HCT116 (cell line): ENCODE measurements at regions not wholly inside any gene's neighbourhood (a gene's known extent, or its start where the extent isn't known, plus 50 kb on each side); places are given as distances from the start of the nearest gene placed in this dataset.

ENCODE experiments used
- ATAC-seq: fragments of 200-7000 bp; cut with Tn5 transposase; 2 replicates; pipeline ENCODE4 v1.9.1; 2020; ENCODE audit warnings: mild to moderate bottlenecking, moderate library complexity
- BruUV-seq: library from RNA; stranded (reverse); fragments of 400-500 nt; replicated peaks from 2 replicates; lab custom pipeline; 2021; lab: Mats Ljungman, UMichigan
- CTCF ChIA-PET: fragments of 300-600 bp; sonication (Branson Sonifier 250); formaldehyde crosslinking; loops from one replicate; lab custom pipeline; 2021; ENCODE audit warnings: antibody characterized with exemption; lab: Charles Lee
- POLR2A ChIA-PET: fragments of 300-600, 350-600 bp; sonication (Branson Sonifier 250); formaldehyde crosslinking; loops from one replicate; lab custom pipeline; 2021; ENCODE audit warnings: antibody characterized with exemption; lab: Charles Lee
- RAD21 ChIA-PET, 2 experiments: fragments of 300-600 bp; sonication (Branson Sonifier 250); formaldehyde crosslinking; loops; one replicate each; lab custom pipeline; 2023; ENCODE audit warnings: low total read pairs in 2 of 2; ENCODE audit not compliant: uncharacterized antibody in 2 of 2, unreplicated experiment in 2 of 2, low non-redundant PET in 1 of 2; lab: Charles Lee
- DNase-seq: peaks from one replicate; pipeline ENCODE4 v3.0.0-alpha.2; 2010; ENCODE audit warnings: low read depth, low spot score
- H2AFZ ChIP-seq: fragments of 200-600 bp; shearing (Covaris generic), sonication (generic); 2 replicates; pipeline ENCODE4 v1.6.1; 2017; ENCODE audit warnings: low read depth, mixed run types, mixed read lengths, antibody characterized with exemption, low read length; ENCODE audit not compliant: poor library complexity, severe bottlenecking
- H3K27ac ChIP-seq: 2 replicates; pipeline ENCODE4 v1.5.1; 2012; ENCODE audit warnings: low read depth, low read length
- H3K27me3 ChIP-seq: fragments of 200-600 bp; sonication (generic); 2 replicates; pipeline ENCODE4 v1.6.1; 2016; ENCODE audit warnings: mixed run types, low read length, mixed read lengths; ENCODE audit not compliant: insufficient read depth
- H3K36me3 ChIP-seq, 2 experiments: fragments of 200-500 bp in 1 of 2; fragments of 200-600 bp in 1 of 2; sonication (Bioruptor generic) in 1 of 2; sonication (generic) in 1 of 2; 2 replicates each; pipeline versions ENCODE4 v1.5.1 to v1.6.1; 2014 to 2016; ENCODE audit warnings: low read length in 2 of 2, inconsistent platforms in 1 of 2, mixed read lengths in 1 of 2, mixed run types in 1 of 2; ENCODE audit not compliant: insufficient read depth in 2 of 2, control insufficient read depth in 1 of 2
- H3K4me1 ChIP-seq, 2 experiments: fragments of 200-600 bp in 1 of 2; sonication (generic) in 1 of 2; 2 replicates each; pipeline versions ENCODE4 v1.5.1 to v1.6.1; 2012 to 2017; ENCODE audit warnings: low read length in 2 of 2, inconsistent platforms in 1 of 2, mild to moderate bottlenecking in 1 of 2, mixed read lengths in 1 of 2, mixed run types in 1 of 2, moderate library complexity in 1 of 2; ENCODE audit not compliant: insufficient read depth in 2 of 2, control insufficient read depth in 1 of 2
- H3K4me2 ChIP-seq: fragments of 200-600 bp; sonication (generic); 2 replicates; pipeline ENCODE4 v1.6.1; 2017; ENCODE audit warnings: mixed run types, low read length, mixed read lengths
- H3K4me3 ChIP-seq, 2 experiments: fragments of 200-600 bp in 1 of 2; sonication (generic) in 1 of 2; replicated peaks in 1 of 2; 2 replicates each; pipeline ENCODE4 v1.5.1; 2011 to 2016; ENCODE audit warnings: low read length in 2 of 2, control low read depth in 1 of 2, low read depth in 1 of 2, mild to moderate bottlenecking in 1 of 2, mixed read lengths in 1 of 2, mixed run types in 1 of 2
- H3K79me2 ChIP-seq: fragments of 200-600 bp; sonication (generic); 2 replicates; pipeline ENCODE4 v1.6.1; 2017; ENCODE audit warnings: mild to moderate bottlenecking, mixed run types, low read length, moderate library complexity, mixed read lengths; ENCODE audit not compliant: insufficient read depth
- H3K9ac ChIP-seq: fragments of 200-600 bp; sonication (generic); 2 replicates; pipeline ENCODE4 v1.6.1; 2016; ENCODE audit warnings: low read length, mixed read lengths
- H3K9me2 ChIP-seq: fragments of 200-600 bp; sonication (generic), shearing (Covaris generic); 2 replicates; pipeline ENCODE4 v1.6.1; 2017; ENCODE audit warnings: mixed run types, mild to moderate bottlenecking, moderate library complexity; ENCODE audit not compliant: insufficient read depth
- H3K9me3 ChIP-seq, 2 experiments: fragments of 200-500 bp in 1 of 2; fragments of 200-600 bp in 1 of 2; sonication (Bioruptor generic) in 1 of 2; sonication (generic) in 1 of 2; 2 replicates each; pipeline ENCODE4 v1.6.1; 2014 to 2017; ENCODE audit warnings: low read length in 2 of 2, mixed read lengths in 2 of 2, inconsistent platforms in 1 of 2, low read depth in 1 of 2, mild to moderate bottlenecking in 1 of 2, mixed run types in 1 of 2, moderate library complexity in 1 of 2; ENCODE audit not compliant: control insufficient read depth in 1 of 2, insufficient read depth in 1 of 2
- H4K20me1 ChIP-seq: fragments of 200-600 bp; sonication (generic), shearing (Covaris generic); 2 replicates; pipeline ENCODE4 v1.6.1; 2017; ENCODE audit warnings: mixed run types, mild to moderate bottlenecking, moderate library complexity; ENCODE audit not compliant: insufficient read depth
- CBX3 ChIP-seq: IDR thresholded peaks from 2 replicates; pipeline ENCODE4 v1.6.1; 2012; ENCODE audit warnings: low read depth
- CEBPB ChIP-seq: IDR thresholded peaks from 2 replicates; pipeline ENCODE4 v1.6.1; 2012; ENCODE audit warnings: low read depth
- EGR1 ChIP-seq: IDR thresholded peaks from 2 replicates; pipeline ENCODE4 v1.6.1; 2012; ENCODE audit warnings: low read depth
- EZH2 ChIP-seq: fragments of 200-600 bp; sonication (generic); IDR thresholded peaks from 2 replicates; pipeline ENCODE4 v1.6.1; 2017; ENCODE audit warnings: antibody characterized with exemption, mixed run types
- FOSL1 ChIP-seq: IDR thresholded peaks from 2 replicates; pipeline ENCODE4 v1.6.1; 2012; ENCODE audit warnings: low read depth
- JUND ChIP-seq: IDR thresholded peaks from 2 replicates; pipeline ENCODE4 v1.6.1; 2012
- RAD21 ChIP-seq: IDR thresholded peaks from 2 replicates; pipeline ENCODE4 v1.6.1; 2012; ENCODE audit warnings: low read depth, mild to moderate bottlenecking
- SP1 ChIP-seq: IDR thresholded peaks from 2 replicates; pipeline ENCODE4 v1.6.1; 2012; ENCODE audit warnings: low read depth
- SRF ChIP-seq: IDR thresholded peaks from 2 replicates; pipeline ENCODE4 v1.6.1; 2012; ENCODE audit warnings: low read depth
- TCF7L2 ChIP-seq: IDR thresholded peaks from 2 replicates; pipeline ENCODE4 v1.7.0; 2011; ENCODE audit warnings: borderline replicate concordance, inconsistent platforms; ENCODE audit not compliant: insufficient read depth, insufficient read length; ENCODE audit errors: extremely low read depth
- YY1 ChIP-seq: IDR thresholded peaks from 2 replicates; pipeline ENCODE4 v1.6.1; 2011; ENCODE audit warnings: low read length, low read depth, moderate library complexity, mild to moderate bottlenecking; ENCODE audit not compliant: insufficient replicate concordance; ENCODE audit errors: extremely low read depth
- ZFX ChIP-seq: fragments of 450-650 bp; IDR thresholded peaks from 2 replicates; pipeline ENCODE4 v1.6.1; 2017
- intact Hi-C: fragments of 100-400 bp; cut with micrococcal nuclease; formaldehyde crosslinking; loops from 2 replicates; pipeline ENCODE4 v1.10.0; 2022
- TF ChIP-seq, protein P1 (sequence below): IDR thresholded peaks from 2 replicates; pipeline ENCODE4 v1.6.1; 2012
- TF ChIP-seq, protein P2 (sequence below): IDR thresholded peaks from 2 replicates; pipeline ENCODE4 v1.6.1; 2011; ENCODE audit warnings: mild to moderate bottlenecking, low read length, moderate library complexity; ENCODE audit not compliant: insufficient replicate concordance; ENCODE audit errors: extremely low read depth

DNA sequence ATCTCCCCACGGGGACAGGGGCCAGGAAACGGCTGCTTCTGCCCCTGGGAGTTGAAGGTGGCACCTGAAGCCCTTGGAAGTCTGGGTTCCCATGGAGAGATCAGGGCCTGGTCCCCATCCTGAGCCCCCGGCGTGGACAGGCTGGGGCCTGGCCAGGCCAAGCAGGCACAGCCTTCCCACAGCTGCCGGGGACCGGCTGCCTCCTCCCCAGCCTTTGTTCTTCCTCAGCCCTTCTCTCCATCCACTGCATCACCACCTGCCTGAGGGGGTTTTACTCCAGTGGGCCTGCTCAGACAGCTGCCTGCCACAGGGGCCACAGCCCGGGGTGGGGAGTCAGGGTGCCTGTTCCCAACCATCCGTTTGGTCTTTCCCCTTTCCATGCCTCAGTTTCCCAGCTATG, 187.7 kb downstream of the INHBB start:
- CTCF ChIA-PET: interaction anchor here (0.7 to 1.0 kb wide), 2 partner anchors 12 to 19 kb away, joined by 3 read pairs; no protein-coding TSS in a partner anchor
- no peaks in the 10 kb centered on the region for H3K27me3 ChIP-seq
- intact Hi-C loops: no loop called here

DNA sequence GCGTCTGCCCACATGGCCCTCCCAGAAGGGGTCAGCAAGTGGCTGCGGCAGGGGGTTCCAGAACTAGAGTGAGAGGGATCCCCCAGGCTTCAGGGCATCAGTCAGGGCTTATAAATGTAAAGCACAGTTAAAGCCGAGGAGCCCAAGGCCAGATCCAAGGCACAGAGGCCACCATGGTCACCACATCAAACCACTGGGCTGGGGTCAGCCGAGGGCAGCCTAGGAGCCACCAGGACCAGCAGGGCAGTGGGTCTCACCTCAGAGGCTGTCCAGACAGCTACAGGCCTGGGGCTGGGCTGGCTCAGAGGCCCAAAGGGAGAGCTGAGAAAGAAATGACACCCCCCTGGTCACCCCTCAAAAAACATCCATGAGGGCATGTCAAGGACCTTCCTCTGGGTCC, 188.5 kb downstream of the INHBB start:
- POLR2A ChIA-PET: no interaction called here
- CTCF ChIA-PET: interaction anchor here (0.7 kb wide), 1 partner anchor 19 kb away, joined by 3 read pairs; no protein-coding TSS in a partner anchor

More for the DNA sequence above, 187.7 kb downstream of the INHBB start:
- TF ChIP-seq, protein P1, sequence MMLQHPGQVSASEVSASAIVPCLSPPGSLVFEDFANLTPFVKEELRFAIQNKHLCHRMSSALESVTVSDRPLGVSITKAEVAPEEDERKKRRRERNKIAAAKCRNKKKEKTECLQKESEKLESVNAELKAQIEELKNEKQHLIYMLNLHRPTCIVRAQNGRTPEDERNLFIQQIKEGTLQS: no peak
- TF ChIP-seq RAD21 (no peak), TCF7L2 (no peak), YY1 (no peak), JUND (no peak), SP1 (no peak), SRF (no peak), CBX3 (no peak), ZFX (no peak), FOSL1 (no peak)
- Histone ChIP-seq H3K79me2 (no peaks in the 10 kb centered on the region), H3K27ac (no peak overlapping the region), H3K9me2 (no peaks in the 10 kb centered on the region), H2AFZ (no peak overlapping the region), H3K4me1 (no peaks in the 10 kb centered on the region), H3K36me3 (no peaks in the 10 kb centered on the region), H3K9ac (no peak overlapping the region), H3K4me3 (no peak overlapping the region), H3K4me2 (no peak overlapping the region), H3K9me3 (no peaks in the 10 kb centered on the region; a peak in 1 of 4 replicates), H4K20me1 (no peaks in the 10 kb centered on the region)
- no TSS peak for BruUV-seq
- ChIA-PET RAD21 (no interaction called here), POLR2A (no interaction called here)
- ATAC-seq: no peak
- DNase-seq: no peak

More for the DNA sequence above, 188.5 kb downstream of the INHBB start:
- H3K27me3 ChIP-seq: no peaks in the 10 kb centered on the region
- no peaks in the 10 kb centered on the region for H3K36me3 ChIP-seq
- intact Hi-C loops: no loop called here
- ATAC-seq (no peak), DNase-seq (no peak)
- no peaks in the 10 kb centered on the region for H3K9me2 ChIP-seq
- H3K4me3 ChIP-seq: no peak overlapping the region
- BruUV-seq: no TSS peak
- no peak overlapping the region for H3K4me2 ChIP-seq
- TF ChIP-seq TCF7L2 (no peak), EZH2 (no peak), SRF (no peak), CBX3 (no peak), CEBPB (no peak), ZFX (no peak), EGR1 (no peak)
- TF ChIP-seq, protein P2, sequence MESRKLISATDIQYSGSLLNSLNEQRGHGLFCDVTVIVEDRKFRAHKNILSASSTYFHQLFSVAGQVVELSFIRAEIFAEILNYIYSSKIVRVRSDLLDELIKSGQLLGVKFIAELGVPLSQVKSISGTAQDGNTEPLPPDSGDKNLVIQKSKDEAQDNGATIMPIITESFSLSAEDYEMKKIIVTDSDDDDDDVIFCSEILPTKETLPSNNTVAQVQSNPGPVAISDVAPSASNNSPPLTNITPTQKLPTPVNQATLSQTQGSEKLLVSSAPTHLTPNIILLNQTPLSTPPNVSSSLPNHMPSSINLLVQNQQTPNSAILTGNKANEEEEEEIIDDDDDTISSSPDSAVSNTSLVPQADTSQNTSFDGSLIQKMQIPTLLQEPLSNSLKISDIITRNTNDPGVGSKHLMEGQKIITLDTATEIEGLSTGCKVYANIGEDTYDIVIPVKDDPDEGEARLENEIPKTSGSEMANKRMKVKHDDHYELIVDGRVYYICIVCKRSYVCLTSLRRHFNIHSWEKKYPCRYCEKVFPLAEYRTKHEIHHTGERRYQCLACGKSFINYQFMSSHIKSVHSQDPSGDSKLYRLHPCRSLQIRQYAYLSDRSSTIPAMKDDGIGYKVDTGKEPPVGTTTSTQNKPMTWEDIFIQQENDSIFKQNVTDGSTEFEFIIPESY: no peak
- no peak overlapping the region for H2AFZ ChIP-seq
- no peak overlapping the region for H3K27ac ChIP-seq
- H3K79me2 ChIP-seq: no peaks in the 10 kb centered on the region
- H4K20me1 ChIP-seq: no peaks in the 10 kb centered on the region
- H3K9me3 ChIP-seq: no peaks in the 10 kb centered on the region; a peak in 1 of 4 replicates
- RAD21 ChIA-PET: no interaction called here
- H3K4me1 ChIP-seq: no peaks in the 10 kb centered on the region
- no peak overlapping the region for H3K9ac ChIP-seq
